K562 (cell line): ENCODE measurements at regions not wholly inside any gene's neighbourhood (a gene's known extent, or its start where the extent isn't known, plus 50 kb on each side); places are given as distances from the start of the nearest gene placed in this dataset.

Experiments
- ATAC-seq: fragments of 200-7000 bp; cut with Tn5 transposase; 3 replicates; pipeline ENCODE4 v1.9.1; 2020; ENCODE audit warnings: moderate library complexity
- BruUV-seq: library from RNA; stranded (reverse); fragments of 400-500 nt; replicated peaks from 2 replicates; lab custom pipeline; 2021; lab: Mats Ljungman, UMichigan
- CTCF ChIA-PET: fragments of 300-600 bp; formaldehyde crosslinking; extraction: SDS; loops from one replicate; lab custom pipeline; 2021; ENCODE audit warnings: low intra/inter-chr PET ratio; lab: Yijun Ruan, JAX
- POLR2A ChIA-PET: fragments of 300-600, 350-650 bp; sonication (Branson Sonifier 250); formaldehyde crosslinking; extraction: SDS; loops from one replicate; lab custom pipeline; 2021; ENCODE audit warnings: antibody characterized with exemption, inconsistent platforms; lab: Yijun Ruan, JAX
- DNase-seq, 4 experiments: peaks; one replicate each; pipeline versions ENCODE4 v3.0.0 to v3.0.0-alpha.2; 2011 to 2018; ENCODE audit warnings: low spot score in 3 of 4, mixed read lengths in 3 of 4; ENCODE audit errors: extremely low read depth in 1 of 4
- FAIRE-seq: peaks from 2 replicates; lab custom pipeline; 2011; peaks lifted over from hg19 to GRCh38; lab: Jason Lieb, UNC
- H2AFZ ChIP-seq: 2 replicates; pipeline ENCODE4 v1.6.0; 2011; ENCODE audit warnings: low read depth, low read length, control low read depth, inconsistent platforms
- H3K27ac ChIP-seq: fragments of 200-600 bp; 3 replicates; pipeline ENCODE4 v1.8.0; 2011; ENCODE audit warnings: low read depth, mild to moderate bottlenecking, control low read depth, inconsistent platforms, low read length, moderate library complexity, mixed read lengths; ENCODE audit errors: extremely low read depth
- H3K27me3 ChIP-seq, 2 experiments: fragments of 300-600 bp in 1 of 2; 2 replicates in 1 of 2; 3 replicates in 1 of 2; pipeline versions ENCODE4 v1.6.0 to v1.8.0; 2011; ENCODE audit warnings: inconsistent platforms in 2 of 2, low read length in 2 of 2, mild to moderate bottlenecking in 1 of 2, mixed read lengths in 1 of 2, moderate library complexity in 1 of 2; ENCODE audit not compliant: control insufficient read depth in 2 of 2, insufficient read depth in 2 of 2
- H3K36me3 ChIP-seq: fragments of 300-600 bp; 3 replicates; pipeline ENCODE4 v1.8.0; 2011; ENCODE audit warnings: mild to moderate bottlenecking, low read length, inconsistent platforms; ENCODE audit not compliant: control insufficient read depth, insufficient read depth
- H3K4me1 ChIP-seq, 2 experiments: fragments of 200-600 bp in 1 of 2; replicated peaks in 1 of 2; 2 replicates in 1 of 2; 3 replicates in 1 of 2; pipeline versions ENCODE4 v1.5.1 to v1.8.0; 2011; ENCODE audit warnings: inconsistent platforms in 2 of 2, low read length in 2 of 2, mild to moderate bottlenecking in 1 of 2, mixed read lengths in 1 of 2, moderate library complexity in 1 of 2; ENCODE audit not compliant: control insufficient read depth in 2 of 2, insufficient read depth in 2 of 2
- H3K4me2 ChIP-seq: 2 replicates; pipeline ENCODE4 v1.6.1; 2011; ENCODE audit warnings: low read length, control low read depth, inconsistent platforms, mixed read lengths; ENCODE audit not compliant: insufficient read depth
- H3K4me3 ChIP-seq: fragments of 200-600 bp; sonication (generic), shearing (Covaris generic); 2 replicates; pipeline ENCODE4 v1.5.1; 2016; ENCODE audit warnings: control low read depth, inconsistent platforms
- H3K79me2 ChIP-seq: fragments of 200-600 bp; 3 replicates; pipeline ENCODE4 v1.8.0; 2011; ENCODE audit warnings: low read length, inconsistent platforms; ENCODE audit not compliant: control insufficient read depth, insufficient read depth
- H3K9ac ChIP-seq, 2 experiments: 2 replicates each; pipeline versions ENCODE4 v1.6.0 to v1.6.1; 2011; ENCODE audit warnings: low read depth in 2 of 2, low read length in 2 of 2, control low read depth in 1 of 2, inconsistent platforms in 1 of 2, mild to moderate bottlenecking in 1 of 2, mixed read lengths in 1 of 2; ENCODE audit not compliant: insufficient read depth in 1 of 2
- H3K9me1 ChIP-seq: one replicate; pipeline ENCODE4 v1.6.0; 2011; ENCODE audit warnings: inconsistent platforms, mild to moderate bottlenecking, low read length, moderate library complexity; ENCODE audit not compliant: control insufficient read depth, insufficient read depth
- H3K9me3 ChIP-seq: replicated peaks from 2 replicates; pipeline ENCODE4 v1.5.1; 2011; ENCODE audit warnings: low read depth, low read length, inconsistent platforms; ENCODE audit not compliant: control insufficient read depth, insufficient read depth
- H4K20me1 ChIP-seq: replicated peaks from 2 replicates; pipeline ENCODE4 v1.6.1; 2011; ENCODE audit warnings: low read length, inconsistent platforms, mixed read lengths; ENCODE audit not compliant: control insufficient read depth, insufficient read depth
- BRD9 ChIP-seq: fragments of 450-650 bp; IDR thresholded peaks from 2 replicates; pipeline ENCODE4 v1.6.1; 2018; ENCODE audit warnings: low read depth; ENCODE audit not compliant: partially characterized antibody
- CREBBP ChIP-seq: IDR thresholded peaks from one replicate; pipeline ENCODE4 v1.6.1; 2012; ENCODE audit warnings: low read depth, mild to moderate bottlenecking, control low read depth, inconsistent platforms, low read length
- EGR1 ChIP-seq: fragments of 450-650 bp; conservative IDR thresholded peaks from 2 replicates; pipeline ENCODE4 v1.6.1; 2017; ENCODE audit warnings: mild to moderate bottlenecking
- LEF1 ChIP-seq: fragments of 450-650 bp; IDR thresholded peaks from 2 replicates; pipeline ENCODE4 v1.6.1; 2016; ENCODE audit warnings: mild to moderate bottlenecking
- MEIS2 ChIP-seq: fragments of 450-650 bp; IDR thresholded peaks from 2 replicates; pipeline ENCODE4 v1.6.1; 2014; ENCODE audit warnings: mild to moderate bottlenecking; ENCODE audit not compliant: partially characterized antibody
- ZKSCAN1 ChIP-seq: fragments of 150-350 bp; IDR thresholded peaks from 2 replicates; pipeline ENCODE4 v1.6.1; 2016; ENCODE audit warnings: low read depth, low read length
- ZNF133 ChIP-seq: fragments of 250-450 bp; sonication (Bioruptor Pico); IDR thresholded peaks from 2 replicates; pipeline ENCODE4 v1.4.0; 2020; ENCODE audit warnings: mild to moderate bottlenecking
- ZNF668 ChIP-seq: fragments of 250-450 bp; sonication (Bioruptor Pico); IDR thresholded peaks from 2 replicates; pipeline ENCODE4 v1.8.0; 2022; ENCODE audit warnings: mild to moderate bottlenecking, inconsistent platforms
- ZNF79 ChIP-seq: fragments of 250-450 bp; sonication (Bioruptor Pico); IDR thresholded peaks from 2 replicates; pipeline ENCODE4 v1.4.0; 2020; ENCODE audit warnings: low read depth, mild to moderate bottlenecking, moderate library complexity
- WGBS: fragments of 100-300 bp; shearing (Covaris generic); methylation state at CpG from one replicate; pipeline ENCODE4 v1.1.6; 2016; ENCODE audit warnings: low coverage, mixed read lengths; ENCODE audit not compliant: insufficient coverage; ENCODE audit errors: missing lambda C conversion rate; 5-methylcytosine and 5-hydroxymethylcytosine counted together
- in situ Hi-C: fragments of 300-500 bp; cut with MboI; formaldehyde crosslinking; loops from 4 replicates; pipeline ENCODE4 v1.15.0; 2018; ENCODE audit warnings: inconsistent platforms, mixed read lengths
- intact Hi-C: fragments of 100-400 bp; cut with micrococcal nuclease; formaldehyde crosslinking; loops from 2 replicates; pipeline ENCODE4 v1.14.2; 2022
- TF ChIP-seq, protein P1 (sequence below): sonication (generic); formaldehyde crosslinking; IDR thresholded peaks from 2 replicates; pipeline ENCODE4 v1.8.1; 2023; ENCODE audit warnings: mild to moderate bottlenecking, missing genetic modification reagents
- TF ChIP-seq, protein P2 (sequence below): fragments of 450-650 bp; IDR thresholded peaks from one replicate; pipeline ENCODE4 v1.6.1; 2018; ENCODE audit warnings: mild to moderate bottlenecking, moderate library complexity; ENCODE audit not compliant: partially characterized antibody

DNA sequence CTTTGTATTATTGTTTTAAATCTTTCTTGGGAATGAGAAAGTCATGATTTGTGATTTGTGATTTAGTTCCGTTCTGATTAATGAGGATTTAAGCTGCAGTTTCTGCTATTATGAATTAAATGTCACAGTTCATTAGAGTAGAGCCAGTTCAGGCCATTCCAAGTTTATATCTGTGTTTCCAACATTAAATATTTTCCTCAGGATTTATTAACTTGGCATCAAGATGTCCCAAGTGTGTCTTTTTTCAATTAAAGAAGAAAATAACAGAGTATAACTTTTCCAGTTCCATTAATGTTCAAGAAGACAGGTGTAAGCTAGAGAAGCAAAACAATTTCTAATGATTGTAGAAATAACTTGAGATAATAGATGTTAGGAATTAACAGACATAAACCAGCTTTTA lies 1183.2 kb upstream of the CELF2 start:
- WGBS = 13% methylated on average over 1 of the region's 1 CpG

DNA sequence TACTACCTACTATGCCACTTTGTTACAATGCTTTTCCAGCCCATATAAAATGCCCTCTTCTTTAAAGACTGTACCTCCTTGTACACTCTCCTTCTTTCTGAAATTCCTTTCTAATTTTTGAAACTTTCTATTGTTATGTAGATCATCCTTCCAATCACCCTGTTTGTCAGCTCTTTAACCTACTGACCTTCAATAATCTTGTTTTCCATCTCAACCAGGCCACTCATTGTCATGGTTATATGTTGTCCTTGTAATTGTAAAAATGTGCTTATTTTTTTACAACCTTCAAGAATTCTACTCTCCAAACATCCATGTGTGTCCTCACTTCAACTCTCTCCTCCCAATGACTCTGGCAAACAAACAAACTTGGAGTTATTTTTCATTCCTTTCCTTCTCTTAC lies 1172.6 kb upstream of the CELF2 start:
- DNase-seq = no peak
- no peak overlapping the region for H3K27ac ChIP-seq
- intact Hi-C loops = no loop called here
- in situ Hi-C loops = no loop called here
- H3K9me1 ChIP-seq = no peaks in the 10 kb centered on the region
- no TSS peak for BruUV-seq
- no peak for ATAC-seq
- H3K79me2 ChIP-seq = no peaks in the 10 kb centered on the region
- H3K9ac ChIP-seq = no peak overlapping the region
- no peak for FAIRE-seq
- ChIA-PET POLR2A (no interaction called here), CTCF (no interaction called here)
- H3K36me3 ChIP-seq = no peaks in the 10 kb centered on the region
- 0 out of 2 replicates have a peak, but pooled peaks cover 3% of the 10 kb centered on the region for H3K9me3 ChIP-seq
- no peaks in the 10 kb centered on the region for H3K4me1 ChIP-seq
- H2AFZ ChIP-seq = no peak overlapping the region
- H3K4me2 ChIP-seq = no peak overlapping the region
- H3K27me3 ChIP-seq = no peaks in the 10 kb centered on the region
- no peaks in the 10 kb centered on the region for H4K20me1 ChIP-seq
- no peak overlapping the region for H3K4me3 ChIP-seq
- TF ChIP-seq, protein P1, sequence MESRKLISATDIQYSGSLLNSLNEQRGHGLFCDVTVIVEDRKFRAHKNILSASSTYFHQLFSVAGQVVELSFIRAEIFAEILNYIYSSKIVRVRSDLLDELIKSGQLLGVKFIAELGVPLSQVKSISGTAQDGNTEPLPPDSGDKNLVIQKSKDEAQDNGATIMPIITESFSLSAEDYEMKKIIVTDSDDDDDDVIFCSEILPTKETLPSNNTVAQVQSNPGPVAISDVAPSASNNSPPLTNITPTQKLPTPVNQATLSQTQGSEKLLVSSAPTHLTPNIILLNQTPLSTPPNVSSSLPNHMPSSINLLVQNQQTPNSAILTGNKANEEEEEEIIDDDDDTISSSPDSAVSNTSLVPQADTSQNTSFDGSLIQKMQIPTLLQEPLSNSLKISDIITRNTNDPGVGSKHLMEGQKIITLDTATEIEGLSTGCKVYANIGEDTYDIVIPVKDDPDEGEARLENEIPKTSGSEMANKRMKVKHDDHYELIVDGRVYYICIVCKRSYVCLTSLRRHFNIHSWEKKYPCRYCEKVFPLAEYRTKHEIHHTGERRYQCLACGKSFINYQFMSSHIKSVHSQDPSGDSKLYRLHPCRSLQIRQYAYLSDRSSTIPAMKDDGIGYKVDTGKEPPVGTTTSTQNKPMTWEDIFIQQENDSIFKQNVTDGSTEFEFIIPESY (CRISPR knock-in tag) = no peak
- TF ChIP-seq ZKSCAN1 (no peak), EGR1 (no peak), BRD9 (no peak), CREBBP (no peak), ZNF133 (no peak)

More for the DNA sequence above, 1183.2 kb upstream of the CELF2 start:
- H4K20me1 ChIP-seq = no peaks in the 10 kb centered on the region
- no peaks in the 10 kb centered on the region for H3K36me3 ChIP-seq
- H3K9me1 ChIP-seq = no peaks in the 10 kb centered on the region
- no TSS peak for BruUV-seq
- no peak overlapping the region for H3K27ac ChIP-seq
- H3K4me2 ChIP-seq = no peak overlapping the region
- H3K4me3 ChIP-seq = no peak overlapping the region
- in situ Hi-C loops = no loop called here
- FAIRE-seq (no peak), ATAC-seq (no peak), DNase-seq (no peak)
- H3K27me3 ChIP-seq = no peaks in the 10 kb centered on the region
- no peaks in the 10 kb centered on the region for H3K9me3 ChIP-seq
- no peak overlapping the region for H3K9ac ChIP-seq
- no peaks in the 10 kb centered on the region for H3K4me1 ChIP-seq
- H3K79me2 ChIP-seq = no peaks in the 10 kb centered on the region
- CTCF ChIA-PET = no interaction called here
- TF ChIP-seq LEF1 (no peak), MEIS2 (no peak), ZNF79 (CRISPR knock-in tag) (no peak), ZNF668 (CRISPR knock-in tag) (no peak)
- TF ChIP-seq, protein P2, sequence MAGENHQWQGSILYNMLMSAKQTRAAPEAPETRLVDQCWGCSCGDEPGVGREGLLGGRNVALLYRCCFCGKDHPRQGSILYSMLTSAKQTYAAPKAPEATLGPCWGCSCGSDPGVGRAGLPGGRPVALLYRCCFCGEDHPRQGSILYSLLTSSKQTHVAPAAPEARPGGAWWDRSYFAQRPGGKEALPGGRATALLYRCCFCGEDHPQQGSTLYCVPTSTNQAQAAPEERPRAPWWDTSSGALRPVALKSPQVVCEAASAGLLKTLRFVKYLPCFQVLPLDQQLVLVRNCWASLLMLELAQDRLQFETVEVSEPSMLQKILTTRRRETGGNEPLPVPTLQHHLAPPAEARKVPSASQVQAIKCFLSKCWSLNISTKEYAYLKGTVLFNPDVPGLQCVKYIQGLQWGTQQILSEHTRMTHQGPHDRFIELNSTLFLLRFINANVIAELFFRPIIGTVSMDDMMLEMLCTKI = no peak
- H2AFZ ChIP-seq = no peak overlapping the region
- intact Hi-C loops = no loop called here
- POLR2A ChIA-PET = no interaction called here
